ENCODE measurements at regions not wholly inside any gene's neighbourhood (a gene's known extent, or its start where the extent isn't known, plus 50 kb on each side); places are given as distances from the start of the nearest gene placed in this dataset.

DNA sequence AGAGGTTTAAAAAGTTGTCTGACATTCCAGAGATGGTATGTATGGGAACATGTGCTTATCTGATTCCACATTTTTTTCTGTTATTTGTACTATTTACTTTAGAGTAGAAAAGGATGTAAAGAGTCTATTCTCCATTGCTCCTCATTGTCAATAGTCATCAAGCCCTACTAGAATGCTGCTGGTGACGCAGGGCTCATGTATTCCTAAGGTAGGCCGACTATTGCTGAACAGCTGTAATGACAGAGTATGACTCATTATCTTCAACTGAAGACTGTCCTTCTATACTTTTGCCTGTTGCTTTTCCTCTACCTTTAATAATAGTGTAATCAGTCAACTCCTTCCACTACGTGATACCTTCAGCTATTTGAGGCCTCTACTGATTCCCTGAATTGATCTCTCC, 509.1 kb upstream of the NR3C2 start:
- TF ChIP-seq, protein P1, sequence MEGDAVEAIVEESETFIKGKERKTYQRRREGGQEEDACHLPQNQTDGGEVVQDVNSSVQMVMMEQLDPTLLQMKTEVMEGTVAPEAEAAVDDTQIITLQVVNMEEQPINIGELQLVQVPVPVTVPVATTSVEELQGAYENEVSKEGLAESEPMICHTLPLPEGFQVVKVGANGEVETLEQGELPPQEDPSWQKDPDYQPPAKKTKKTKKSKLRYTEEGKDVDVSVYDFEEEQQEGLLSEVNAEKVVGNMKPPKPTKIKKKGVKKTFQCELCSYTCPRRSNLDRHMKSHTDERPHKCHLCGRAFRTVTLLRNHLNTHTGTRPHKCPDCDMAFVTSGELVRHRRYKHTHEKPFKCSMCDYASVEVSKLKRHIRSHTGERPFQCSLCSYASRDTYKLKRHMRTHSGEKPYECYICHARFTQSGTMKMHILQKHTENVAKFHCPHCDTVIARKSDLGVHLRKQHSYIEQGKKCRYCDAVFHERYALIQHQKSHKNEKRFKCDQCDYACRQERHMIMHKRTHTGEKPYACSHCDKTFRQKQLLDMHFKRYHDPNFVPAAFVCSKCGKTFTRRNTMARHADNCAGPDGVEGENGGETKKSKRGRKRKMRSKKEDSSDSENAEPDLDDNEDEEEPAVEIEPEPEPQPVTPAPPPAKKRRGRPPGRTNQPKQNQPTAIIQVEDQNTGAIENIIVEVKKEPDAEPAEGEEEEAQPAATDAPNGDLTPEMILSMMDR (IDR thresholded peaks at IDR 0.05; ENCODE audit: low read depth, low read length) = no peak
- Histone ChIP-seq H3K27ac (no peak overlapping the region), H3K4me3 (ENCODE audit: low read depth, low read length) (no peak overlapping the region), H3K9me3 (ENCODE audit: severe bottlenecking) (no peaks in the 10 kb centered on the region), H3K36me3 (no peaks in the 10 kb centered on the region), H3K27me3 (ENCODE audit: insufficient read depth, low read depth, severe bottlenecking) (no peaks in the 10 kb centered on the region)
- DNase-seq = no peak

DNA sequence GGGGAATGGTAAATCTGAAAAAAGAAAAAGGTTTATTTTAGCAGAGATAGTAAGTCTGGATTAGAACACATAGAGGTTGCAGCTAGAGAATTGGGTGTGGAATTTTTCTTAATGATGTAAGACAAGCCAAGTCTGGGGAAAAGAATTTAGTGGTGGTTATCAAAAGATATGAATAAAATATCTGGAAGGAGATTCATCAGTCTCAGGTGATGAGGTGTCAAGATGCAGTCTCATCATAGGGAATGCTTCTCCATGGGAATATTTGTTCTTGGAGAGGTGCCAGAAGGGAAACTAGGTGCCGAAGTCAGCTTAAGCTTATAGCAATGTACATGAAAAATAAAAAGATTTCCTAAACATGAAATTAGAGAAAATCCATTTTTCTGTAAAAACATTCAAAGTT, 504.1 kb upstream of the NR3C2 start:
- no peak for DNase-seq
- TF ChIP-seq, protein P1 (IDR thresholded peaks at IDR 0.05; ENCODE audit: low read depth, low read length) = no peak
- Histone ChIP-seq H3K4me3 (ENCODE audit: low read depth, low read length) (no peak overlapping the region), H3K27ac (no peak overlapping the region), H3K9me3 (ENCODE audit: severe bottlenecking) (no peaks in the 10 kb centered on the region), H3K36me3 (no peaks in the 10 kb centered on the region), H3K27me3 (ENCODE audit: insufficient read depth, low read depth, severe bottlenecking) (no peaks in the 10 kb centered on the region)

DNA sequence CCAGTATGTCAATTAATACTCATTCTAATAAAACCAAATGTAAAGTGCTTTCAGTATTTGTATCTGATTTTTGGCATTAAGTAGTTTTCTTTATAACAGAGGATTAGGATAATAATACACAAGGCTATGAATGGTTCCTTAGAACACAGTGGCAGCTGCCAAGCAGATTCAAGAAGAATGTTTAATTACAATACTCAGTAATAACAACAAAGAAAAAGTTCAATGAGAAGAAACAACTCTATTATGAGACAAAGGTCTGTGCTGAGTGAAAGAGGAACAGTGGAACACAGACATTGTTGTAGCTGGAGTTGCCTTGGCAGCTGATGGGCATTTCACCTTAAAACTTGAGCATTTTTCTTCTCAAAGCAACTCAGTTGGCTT, 502.6 kb upstream of the NR3C2 start:
- Histone ChIP-seq H3K27ac (no peak overlapping the region), H3K27me3 (ENCODE audit: insufficient read depth, low read depth, severe bottlenecking) (no peaks in the 10 kb centered on the region), H3K9me3 (ENCODE audit: severe bottlenecking) (no peaks in the 10 kb centered on the region), H3K36me3 (no peaks in the 10 kb centered on the region), H3K4me3 (ENCODE audit: low read depth, low read length) (no peak overlapping the region)
- DNase-seq = no peak
- TF ChIP-seq, protein P1 (IDR thresholded peaks at IDR 0.05; ENCODE audit: low read depth, low read length) = no peak

DNA sequence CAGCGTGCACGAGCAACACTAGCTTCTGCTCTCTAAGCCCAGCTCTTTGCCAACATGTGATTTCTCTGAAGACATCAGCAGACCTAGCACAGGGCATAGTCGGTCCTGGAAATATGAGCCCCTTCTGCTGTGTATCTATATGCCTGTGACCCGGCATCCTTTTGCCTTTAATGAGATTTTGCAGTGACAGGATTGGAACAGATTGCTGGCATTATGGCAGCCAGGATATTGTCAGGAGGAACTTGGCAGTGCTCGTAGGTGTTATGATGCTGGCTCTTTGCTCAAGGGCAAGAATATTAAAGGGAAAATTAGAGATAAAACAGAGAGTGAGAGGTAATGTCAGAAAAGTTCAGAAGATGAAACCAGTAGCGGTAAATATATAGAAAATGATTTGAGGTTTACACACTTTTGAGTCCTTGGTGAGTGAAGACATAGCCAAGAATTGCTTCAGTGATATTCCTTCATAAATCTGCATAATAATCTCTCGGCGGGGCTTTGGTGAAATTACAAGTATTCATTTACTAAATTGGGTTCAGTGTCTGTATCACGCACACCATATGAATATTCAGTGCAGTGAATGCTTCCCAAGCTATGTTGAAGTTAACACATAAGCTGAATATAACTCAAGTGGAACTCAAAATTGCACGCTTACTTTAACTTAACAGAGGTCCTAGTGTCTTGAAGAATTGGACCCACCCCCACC, 502.1 kb upstream of the NR3C2 start:
- DNase-seq = no peak
- TF ChIP-seq, protein P1 (IDR thresholded peaks at IDR 0.05; ENCODE audit: low read depth, low read length) = no peak

DNA sequence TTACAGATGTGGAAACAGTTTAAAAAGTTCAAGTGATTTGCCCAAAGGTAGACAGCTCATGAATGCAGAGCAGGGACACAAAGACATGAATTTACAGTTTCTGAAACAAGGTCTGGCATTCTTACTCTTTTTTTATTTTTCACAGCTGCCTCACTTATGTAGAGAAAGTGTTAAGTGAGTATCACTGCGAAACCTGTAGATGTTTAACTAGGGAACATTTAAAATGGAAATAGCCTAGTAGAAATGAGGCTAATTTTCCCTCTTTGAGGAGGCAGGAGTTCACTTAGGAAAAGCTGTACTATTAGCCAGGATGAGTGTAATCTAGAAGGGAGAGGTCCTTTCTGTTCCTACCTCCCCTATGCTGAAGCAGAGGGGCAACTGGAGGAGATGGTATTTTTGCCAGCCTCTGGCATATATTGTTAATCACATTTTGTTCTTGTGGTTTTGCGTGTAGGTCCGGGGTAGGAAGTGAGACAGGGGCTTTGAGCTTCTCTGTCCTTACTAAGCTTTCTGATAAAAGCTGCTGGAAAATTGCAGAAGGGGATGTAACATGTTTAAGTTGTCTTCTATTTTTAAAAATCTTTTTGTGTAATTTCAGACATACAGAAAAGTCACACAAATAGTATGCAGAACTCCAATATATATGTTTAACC, 492.8 kb upstream of the NR3C2 start:
- Histone ChIP-seq H3K4me3 (ENCODE audit: low read depth, low read length) (no peak overlapping the region), H3K27ac (no peak overlapping the region), H3K27me3 (ENCODE audit: insufficient read depth, low read depth, severe bottlenecking) (no peaks in the 10 kb centered on the region), H3K9me3 (ENCODE audit: severe bottlenecking) (no peaks in the 10 kb centered on the region), H3K36me3 (no peaks in the 10 kb centered on the region)
- TF ChIP-seq, protein P1 (IDR thresholded peaks at IDR 0.05; ENCODE audit: low read depth, low read length) = no peak
- no peak for DNase-seq

More for the DNA sequence above, 502.1 kb upstream of the NR3C2 start:
- Histone ChIP-seq H3K4me3 (ENCODE audit: low read depth, low read length) (no peak overlapping the region), H3K27ac (no peak overlapping the region), H3K9me3 (ENCODE audit: severe bottlenecking) (no peaks in the 10 kb centered on the region), H3K36me3 (no peaks in the 10 kb centered on the region), H3K27me3 (ENCODE audit: insufficient read depth, low read depth, severe bottlenecking) (no peaks in the 10 kb centered on the region)

Data from WERI-Rb-1 (cell line).